ENCODE measurements at regions not wholly inside any gene's neighbourhood (a gene's known extent, or its start where the extent isn't known, plus 50 kb on each side); places are given as distances from the start of the nearest gene placed in this dataset.
"Not testable (repeated sequence)": the region's sequence is repeated elsewhere in the genome, so short reads cannot be mapped to it uniquely, and the experiment has no call there.

DNA sequence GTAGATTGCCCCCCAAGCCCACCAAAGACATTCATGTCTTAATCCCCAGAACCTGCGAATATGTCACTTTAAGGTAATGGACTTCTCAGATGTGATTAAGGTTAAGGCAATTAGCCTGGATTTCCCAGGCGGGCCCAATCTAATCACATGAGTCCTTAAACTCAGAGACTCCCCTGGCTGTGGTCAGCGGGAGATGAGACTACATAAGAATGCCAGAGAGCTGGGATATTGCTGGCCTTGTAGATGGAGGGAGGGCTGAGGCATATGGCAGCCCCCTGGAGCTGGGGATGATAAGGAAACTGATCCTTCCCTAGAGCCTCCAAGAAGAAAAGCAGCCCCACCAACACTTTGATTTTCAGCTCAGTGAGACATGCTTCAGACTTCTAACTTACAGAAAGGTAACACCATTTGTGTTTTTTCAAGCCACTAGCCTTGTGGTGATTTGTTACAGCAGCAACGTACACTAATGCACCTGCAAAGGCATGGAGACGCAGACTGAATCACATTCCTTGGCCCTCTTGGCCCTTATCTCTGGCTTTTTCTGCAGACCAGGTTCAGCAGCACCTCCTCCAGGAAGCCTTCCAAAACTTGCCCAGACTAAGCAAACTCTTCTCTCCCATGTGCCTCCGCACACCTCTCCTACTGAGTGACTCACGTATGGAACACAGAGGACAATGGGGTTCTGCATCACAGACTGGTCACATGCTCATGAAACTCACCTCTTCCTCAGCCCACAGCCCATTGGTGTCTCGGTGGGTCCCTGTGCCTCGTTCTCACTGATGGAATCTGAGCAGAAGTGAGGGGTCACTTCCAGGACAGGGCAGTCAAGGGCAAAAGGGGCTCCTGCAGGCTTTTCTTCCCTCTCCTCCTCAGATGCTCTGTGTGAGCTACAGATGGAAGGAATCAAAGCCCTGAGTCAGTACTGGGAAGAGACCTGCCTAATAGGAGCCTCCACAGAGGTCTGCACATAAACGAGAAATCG, 86.3 kb upstream of the HMGXB4 start:
- H3K36me3 Mint-ChIP-seq (ENCODE audit: insufficient read depth) = no peaks in the 10 kb centered on the region
- ATAC-seq (no peak), DNase-seq (no peak)
- no peaks in the 10 kb centered on the region for H3K9me3 Mint-ChIP-seq
- H3K27me3 Mint-ChIP-seq (ENCODE audit: low read depth) = peaks cover 16% of the 10 kb centered on the region
- no peak overlapping the region for H3K4me3 Mint-ChIP-seq
- H3K4me1 Mint-ChIP-seq (ENCODE audit: low read depth) = no peaks in the 10 kb centered on the region

DNA sequence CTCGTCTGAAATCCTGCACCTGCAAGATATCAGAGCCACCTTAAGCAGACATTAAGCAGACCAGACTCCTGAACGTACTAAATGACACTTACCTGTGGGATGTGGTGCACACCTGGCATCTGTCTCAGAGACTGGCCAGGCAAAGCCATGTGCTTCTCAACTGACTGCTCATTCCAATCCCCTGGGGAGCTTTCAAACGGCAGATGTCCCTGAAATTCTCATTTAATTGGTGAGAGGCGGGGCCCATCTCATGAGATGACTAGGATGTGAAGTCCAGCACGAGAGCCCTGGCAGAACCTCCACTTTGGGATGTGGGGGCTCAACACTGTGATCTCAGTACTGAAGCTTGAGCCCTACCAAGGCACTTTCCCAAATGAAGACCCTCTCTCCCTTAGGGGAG, 84.9 kb upstream of the HMGXB4 start:
- DNase-seq (no peak), ATAC-seq (no peak)
- no peaks in the 10 kb centered on the region for H3K36me3 Mint-ChIP-seq (ENCODE audit: insufficient read depth)
- H3K27me3 Mint-ChIP-seq (ENCODE audit: low read depth) = peaks cover 19% of the 10 kb centered on the region
- no peak overlapping the region for H3K4me3 Mint-ChIP-seq
- H3K9me3 Mint-ChIP-seq = no peaks in the 10 kb centered on the region
- no peaks in the 10 kb centered on the region for H3K4me1 Mint-ChIP-seq (ENCODE audit: low read depth)

DNA sequence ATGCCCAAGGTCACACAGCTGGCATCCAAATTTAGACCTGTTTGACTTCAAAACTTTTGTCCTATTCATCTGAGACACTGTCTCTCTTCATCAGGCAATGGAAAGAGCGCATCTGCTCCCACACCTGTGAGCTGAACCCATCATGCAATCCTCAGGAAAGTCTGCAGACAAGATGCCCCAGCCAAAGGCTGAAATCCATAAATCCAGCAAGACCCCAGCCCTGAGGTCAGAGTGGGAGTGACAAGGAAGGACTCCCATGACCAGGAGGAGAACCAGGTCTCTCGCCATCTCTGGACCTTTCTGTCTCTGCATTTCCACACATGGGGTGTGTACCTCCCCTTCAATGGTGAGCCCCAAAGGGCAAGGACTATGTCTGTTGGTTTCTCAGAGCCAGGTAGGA, 83.6 kb upstream of the HMGXB4 start:
- H3K4me3 Mint-ChIP-seq = no peak overlapping the region
- peaks cover 21% of the 10 kb centered on the region for H3K27me3 Mint-ChIP-seq (ENCODE audit: low read depth)
- no peaks in the 10 kb centered on the region for H3K4me1 Mint-ChIP-seq (ENCODE audit: low read depth)
- ATAC-seq = no peak
- DNase-seq = no peak
- H3K9me3 Mint-ChIP-seq = no peaks in the 10 kb centered on the region
- no peaks in the 10 kb centered on the region for H3K36me3 Mint-ChIP-seq (ENCODE audit: insufficient read depth)

DNA sequence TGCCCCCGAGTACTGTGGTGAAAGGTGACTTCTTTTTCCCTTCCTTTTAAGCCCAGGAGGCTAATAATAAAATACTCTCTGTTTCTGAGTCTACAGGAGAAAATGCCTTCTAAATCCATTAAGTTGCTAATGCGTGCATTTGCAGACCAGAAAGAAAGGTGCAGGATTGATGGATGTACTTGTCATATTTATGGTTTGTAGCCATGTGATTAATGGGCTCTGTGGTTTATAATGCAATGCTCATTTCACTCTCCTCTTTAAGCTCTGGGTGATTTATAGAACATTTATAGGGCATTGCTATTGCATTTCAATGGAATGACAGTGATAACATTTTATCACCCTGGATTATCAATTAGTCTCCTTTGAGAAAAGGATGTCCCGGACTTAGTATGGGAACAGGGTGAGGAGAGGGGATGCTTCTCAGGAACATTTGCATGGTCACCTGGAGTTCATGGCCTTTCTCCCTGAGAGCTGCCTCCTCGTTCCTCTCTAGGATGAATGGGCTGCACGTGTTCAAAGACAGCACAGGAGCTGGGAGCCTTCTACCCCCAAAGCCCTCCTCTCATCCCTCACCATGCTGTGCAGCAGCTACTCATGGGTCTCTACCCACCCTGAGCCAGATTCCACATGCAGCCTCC, 82.8 kb upstream of the HMGXB4 start:
- no peaks in the 10 kb centered on the region for H3K36me3 Mint-ChIP-seq (ENCODE audit: insufficient read depth)
- no peak for ATAC-seq

DNA sequence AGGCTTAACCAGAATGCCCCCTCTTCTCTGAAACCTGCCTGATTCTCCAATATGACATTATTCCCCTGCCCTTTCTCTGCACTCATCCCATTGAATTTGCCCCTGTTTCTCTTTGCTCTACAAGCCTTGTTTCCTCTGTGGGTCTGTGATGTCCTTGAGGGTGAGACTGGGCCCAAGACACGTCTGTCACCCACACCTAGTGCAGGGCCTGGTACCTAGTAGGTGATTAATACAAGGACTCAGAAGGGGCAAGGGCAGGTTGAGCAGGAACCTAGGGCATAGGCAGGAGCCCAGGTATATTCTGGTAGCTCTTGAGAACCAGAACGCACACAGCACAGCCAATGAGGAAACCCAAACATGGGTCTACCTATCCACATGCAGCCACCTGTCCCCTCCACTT, 81.9 kb upstream of the HMGXB4 start:
- Mint-ChIP-seq H3K4me3 (no peak overlapping the region), H3K36me3 (ENCODE audit: insufficient read depth) (no peaks in the 10 kb centered on the region), H3K4me1 (ENCODE audit: low read depth) (no peaks in the 10 kb centered on the region), H3K27me3 (ENCODE audit: low read depth) (peaks cover 23% of the 10 kb centered on the region), H3K9me3 (no peaks in the 10 kb centered on the region)
- ATAC-seq (no peak), DNase-seq (no peak)

More for the DNA sequence above, 82.8 kb upstream of the HMGXB4 start:
- Mint-ChIP-seq H3K27me3 (ENCODE audit: low read depth) (peaks cover 23% of the 10 kb centered on the region), H3K4me3 (no peak overlapping the region), H3K4me1 (ENCODE audit: low read depth) (no peaks in the 10 kb centered on the region), H3K9me3 (no peaks in the 10 kb centered on the region)
- no peak for DNase-seq

DNA sequence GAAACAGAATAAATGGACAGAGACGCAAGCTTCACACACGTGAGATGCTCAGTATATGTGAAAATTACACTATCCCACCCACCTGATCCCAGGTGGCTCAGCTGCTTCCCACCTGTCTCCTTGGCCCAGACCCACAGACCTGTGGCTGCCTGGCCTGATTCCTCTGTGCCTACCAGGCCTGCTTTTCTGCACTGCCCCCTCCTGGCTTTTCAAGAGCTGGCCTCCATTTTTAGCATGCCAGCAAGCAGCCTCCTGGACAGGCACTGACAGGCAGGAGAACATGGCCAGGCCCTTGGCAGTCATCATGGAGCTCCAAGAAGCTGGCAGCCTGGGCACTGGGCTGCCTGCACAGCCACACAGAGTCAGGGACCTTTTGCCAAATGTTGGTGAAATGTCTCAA, 79.5 kb upstream of the HMGXB4 start:
- H3K36me3 Mint-ChIP-seq (ENCODE audit: insufficient read depth) = no peaks in the 10 kb centered on the region
- no peak for ATAC-seq
- DNase-seq = no peak
- H3K4me3 Mint-ChIP-seq = no peak overlapping the region
- peaks cover 35% of the 10 kb centered on the region for H3K27me3 Mint-ChIP-seq (ENCODE audit: low read depth)
- H3K4me1 Mint-ChIP-seq (ENCODE audit: low read depth) = no peaks in the 10 kb centered on the region
- H3K9me3 Mint-ChIP-seq = no peaks in the 10 kb centered on the region

DNA sequence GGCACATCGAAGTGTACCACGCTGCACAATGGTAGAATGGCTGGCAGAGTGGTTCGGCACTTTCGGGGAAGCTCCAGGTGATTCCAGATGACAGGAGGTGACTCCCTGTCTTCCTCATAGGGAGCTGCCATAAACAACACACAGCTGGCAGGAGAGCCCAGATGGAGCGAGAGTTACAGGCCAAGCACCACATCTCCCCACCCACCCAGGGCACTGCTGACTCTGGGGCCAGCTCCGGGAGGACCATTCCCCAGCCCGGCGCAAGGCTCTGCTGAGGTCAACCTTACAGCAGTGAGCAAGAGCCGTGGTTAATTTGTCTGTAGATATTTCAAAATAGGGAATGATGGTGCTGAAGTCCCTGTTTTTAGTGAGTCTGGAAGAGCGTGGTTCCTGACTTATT, 78.8 kb upstream of the HMGXB4 start:
- no peak for DNase-seq
- Mint-ChIP-seq H3K36me3 (ENCODE audit: insufficient read depth) (no peaks in the 10 kb centered on the region), H3K9me3 (no peaks in the 10 kb centered on the region), H3K27me3 (ENCODE audit: low read depth) (peaks cover 35% of the 10 kb centered on the region), H3K4me3 (no peak overlapping the region), H3K4me1 (ENCODE audit: low read depth) (no peaks in the 10 kb centered on the region)
- ATAC-seq = no peak

DNA sequence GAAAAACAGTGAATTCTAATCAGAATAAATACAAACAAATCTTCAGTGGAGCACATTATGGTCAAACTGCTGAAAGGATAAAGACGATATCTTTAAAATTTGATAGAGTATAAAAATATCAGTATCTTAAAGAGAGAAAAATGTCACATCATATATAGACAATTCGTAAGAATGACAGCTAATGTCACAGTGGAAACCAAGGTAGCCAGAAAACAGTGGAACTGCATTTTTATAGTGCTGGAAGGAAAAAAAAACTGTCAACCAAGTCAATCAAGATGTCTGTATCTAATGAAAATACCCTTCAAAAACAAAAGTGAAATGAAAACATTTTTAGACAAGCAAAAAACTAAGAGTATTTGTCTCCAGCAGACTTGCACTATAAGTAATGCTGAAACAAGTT, 73.4 kb upstream of the HMGXB4 start:
- ATAC-seq (no peak), DNase-seq (no peak)
- H3K4me3 Mint-ChIP-seq = no peak overlapping the region
- H3K36me3 Mint-ChIP-seq (ENCODE audit: insufficient read depth) = no peaks in the 10 kb centered on the region
- H3K27me3 Mint-ChIP-seq (ENCODE audit: low read depth) = peaks cover 11% of the 10 kb centered on the region
- peaks cover 4% of the 10 kb centered on the region for H3K9me3 Mint-ChIP-seq
- no peaks in the 10 kb centered on the region for H3K4me1 Mint-ChIP-seq (ENCODE audit: low read depth)

DNA sequence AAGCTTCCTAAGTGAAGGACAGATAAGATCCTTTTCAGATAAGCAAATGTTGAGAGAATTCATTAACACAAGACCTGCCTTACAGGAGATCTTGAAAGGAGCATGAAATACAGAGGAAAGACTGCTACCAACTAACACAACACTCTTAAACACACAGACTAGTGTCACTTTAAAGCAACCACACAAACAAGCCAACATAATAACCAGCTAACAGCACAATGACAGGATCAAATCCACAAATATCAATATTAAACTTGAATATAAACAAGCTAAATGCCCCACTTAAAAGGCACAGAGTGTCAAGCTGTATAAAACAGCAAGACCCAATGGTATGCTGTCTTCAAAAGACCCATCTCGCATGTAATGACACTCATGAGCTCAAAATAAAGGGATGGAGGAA, 70.8 kb upstream of the HMGXB4 start:
- H3K9me3 Mint-ChIP-seq = peaks cover 17% of the 10 kb centered on the region
- no peaks in the 10 kb centered on the region for H3K4me1 Mint-ChIP-seq (ENCODE audit: low read depth)
- H3K4me3 Mint-ChIP-seq = no peak overlapping the region
- DNase-seq (no peak), ATAC-seq (no peak)
- no peaks in the 10 kb centered on the region for H3K36me3 Mint-ChIP-seq (ENCODE audit: insufficient read depth)
- H3K27me3 Mint-ChIP-seq (ENCODE audit: low read depth) = peaks cover 5% of the 10 kb centered on the region

DNA sequence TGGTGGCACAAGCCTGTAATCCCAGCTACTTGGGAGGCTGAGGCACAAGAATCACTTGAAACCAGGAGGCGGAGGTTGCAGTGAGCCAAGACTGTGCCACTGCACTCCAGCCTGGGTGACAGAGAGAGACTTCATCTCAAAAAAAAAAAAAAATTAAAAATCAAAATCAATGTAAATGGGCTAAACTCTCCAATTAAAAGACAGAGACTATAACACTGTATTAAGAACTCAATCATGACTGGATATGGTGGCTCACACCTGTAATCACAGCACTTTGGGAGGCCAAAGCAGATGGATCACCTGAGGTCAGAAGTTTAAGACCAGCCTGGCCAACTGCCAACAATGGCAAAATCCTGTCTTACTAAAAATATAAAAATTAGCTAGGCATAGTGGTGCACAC, 68.4 kb upstream of the HMGXB4 start:
- not testable (repeated sequence) for H3K36me3 Mint-ChIP-seq (ENCODE audit: insufficient read depth); DNase-seq; ATAC-seq; H3K27me3 Mint-ChIP-seq (ENCODE audit: low read depth); H3K4me3 Mint-ChIP-seq; H3K4me1 Mint-ChIP-seq (ENCODE audit: low read depth)
- peaks cover 17% of the 10 kb centered on the region for H3K9me3 Mint-ChIP-seq

DNA sequence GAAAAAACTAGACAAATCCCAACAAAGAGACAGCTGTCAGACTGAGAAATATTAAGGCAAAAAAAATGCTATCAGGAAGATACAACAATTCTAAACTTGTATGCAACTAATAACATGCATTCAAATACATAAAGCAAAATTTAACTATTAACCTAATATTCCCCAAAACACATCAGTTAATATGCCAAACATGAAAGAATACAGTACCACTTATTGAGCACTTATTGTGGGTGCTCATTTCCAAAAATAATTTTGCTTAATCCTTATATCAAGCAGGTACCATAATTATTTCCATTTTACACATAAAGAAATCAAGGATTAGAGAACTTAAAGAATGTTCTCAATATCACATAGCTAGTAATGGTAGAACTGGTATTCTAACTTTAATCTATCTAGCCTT, 67.7 kb upstream of the HMGXB4 start:
- DNase-seq (no peak), ATAC-seq (no peak)
- no peak overlapping the region for H3K4me3 Mint-ChIP-seq
- no peaks in the 10 kb centered on the region for H3K4me1 Mint-ChIP-seq (ENCODE audit: low read depth)
- H3K27me3 Mint-ChIP-seq (ENCODE audit: low read depth) = peaks cover under 1% of the 10 kb centered on the region
- H3K36me3 Mint-ChIP-seq (ENCODE audit: insufficient read depth) = no peaks in the 10 kb centered on the region
- H3K9me3 Mint-ChIP-seq = peaks cover 17% of the 10 kb centered on the region

DNA sequence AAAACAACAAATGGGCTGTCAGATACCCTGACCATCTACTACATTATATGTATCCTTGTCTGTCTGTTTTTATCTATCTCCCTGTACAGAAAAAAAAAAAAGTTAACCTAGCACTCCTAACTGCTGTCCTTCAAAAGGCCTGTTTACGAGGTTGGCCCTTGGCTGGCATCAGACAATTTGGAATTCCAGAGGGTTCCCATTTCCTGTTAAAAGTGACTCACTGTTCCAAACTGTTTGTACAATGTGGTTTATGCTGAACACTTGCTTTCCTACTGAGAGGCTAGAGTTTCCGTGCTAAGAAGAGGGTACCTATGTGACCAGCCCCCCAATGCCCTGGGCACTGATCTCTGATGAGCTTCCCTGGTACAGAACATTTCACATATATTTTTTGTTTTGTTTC, 65.9 kb upstream of the HMGXB4 start:
- no peaks in the 10 kb centered on the region for H3K4me1 Mint-ChIP-seq (ENCODE audit: low read depth)
- ATAC-seq = no peak
- no peak overlapping the region for H3K4me3 Mint-ChIP-seq
- peaks cover 8% of the 10 kb centered on the region for H3K27me3 Mint-ChIP-seq (ENCODE audit: low read depth)
- no peak for DNase-seq
- H3K9me3 Mint-ChIP-seq = peaks cover 17% of the 10 kb centered on the region
- no peaks in the 10 kb centered on the region for H3K36me3 Mint-ChIP-seq (ENCODE audit: insufficient read depth)

DNA sequence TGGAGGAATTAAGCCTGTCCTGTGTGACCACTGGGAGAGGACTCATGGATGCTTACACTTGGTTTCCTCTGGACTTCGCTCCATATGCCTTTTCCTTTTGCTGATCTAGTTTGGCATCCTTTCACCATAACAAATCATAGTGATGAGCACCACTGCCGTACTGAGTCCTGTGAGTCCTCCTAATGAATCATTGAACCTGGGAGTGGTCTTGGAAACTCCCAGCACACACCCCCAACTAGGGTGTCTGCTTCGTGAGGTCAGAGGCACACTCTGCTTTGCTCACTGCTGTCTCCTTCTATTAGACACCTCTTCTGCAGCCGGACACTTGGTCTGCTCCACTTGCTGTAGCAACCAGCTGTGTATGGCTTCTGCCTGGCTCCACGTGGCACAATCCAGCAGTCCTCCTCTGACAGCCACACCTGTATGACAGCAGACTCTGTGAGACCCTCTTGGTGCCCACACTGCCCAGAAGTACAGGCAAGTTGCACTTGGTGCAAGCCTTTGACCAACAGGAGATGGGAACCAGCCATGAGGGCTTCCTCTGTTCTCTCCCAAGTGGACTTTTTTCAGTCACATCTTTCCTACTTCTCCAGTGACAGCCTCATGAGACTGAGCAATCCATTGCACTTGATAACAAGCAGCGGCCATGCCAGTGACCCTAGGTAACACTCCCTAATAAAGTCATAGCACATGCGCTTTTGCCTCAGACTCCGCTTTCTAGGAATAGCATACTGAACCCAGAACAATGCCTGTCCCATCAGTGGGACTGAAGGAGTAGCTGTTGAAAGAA, 65.0 kb upstream of the HMGXB4 start:
- no peak for ATAC-seq

DNA sequence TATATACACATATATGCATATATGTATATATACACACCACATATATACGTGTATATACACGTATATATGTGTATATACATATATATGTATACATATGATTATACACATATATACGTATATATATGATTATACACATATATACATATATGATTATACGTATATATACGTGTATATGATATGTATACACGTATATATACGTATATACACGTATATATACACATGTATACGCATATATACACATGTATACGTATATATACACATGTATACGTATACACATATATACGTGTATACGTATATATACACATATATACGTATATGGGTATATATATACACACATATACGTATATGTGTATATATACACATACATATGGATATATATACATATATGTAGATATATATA, 62.1 kb upstream of the HMGXB4 start:
- no peaks in the 10 kb centered on the region for H3K36me3 Mint-ChIP-seq (ENCODE audit: insufficient read depth)
- peaks cover 7% of the 10 kb centered on the region for H3K9me3 Mint-ChIP-seq
- no peak overlapping the region for H3K4me3 Mint-ChIP-seq
- DNase-seq = no peak
- no peak for ATAC-seq
- H3K4me1 Mint-ChIP-seq (ENCODE audit: low read depth) = no peaks in the 10 kb centered on the region
- peaks cover 31% of the 10 kb centered on the region for H3K27me3 Mint-ChIP-seq (ENCODE audit: low read depth)

More for the DNA sequence above, 65.0 kb upstream of the HMGXB4 start:
- Mint-ChIP-seq H3K27me3 (ENCODE audit: low read depth) (peaks cover 15% of the 10 kb centered on the region), H3K36me3 (ENCODE audit: insufficient read depth) (no peaks in the 10 kb centered on the region), H3K4me3 (no peak overlapping the region), H3K9me3 (peaks cover 17% of the 10 kb centered on the region), H3K4me1 (ENCODE audit: low read depth) (no peaks in the 10 kb centered on the region)
- DNase-seq = no peak

Measured in activated T-cell treated with anti-CD3 and anti-CD28 coated beads, Interleukin-2, amount 50 U/mL, for 4 hours (primary cell).